ENCODE measurements at regions not wholly inside any gene's neighbourhood (a gene's known extent, or its start where the extent isn't known, plus 50 kb on each side); places are given as distances from the start of the nearest gene placed in this dataset.
"Not testable (repeated sequence)": the region's sequence is repeated elsewhere in the genome, so short reads cannot be mapped to it uniquely, and the experiment has no call there.

GRCh38 chr1:143863901-143864520 is 107.8 kb downstream of the FAM72C start:
- H3K9me2 ChIP-seq; H3K9ac ChIP-seq; H3K9me3 ChIP-seq; H3K4me1 ChIP-seq (ENCODE audit: control insufficient read depth in 1 of 2, insufficient read depth in 2 of 2, low read depth in 1 of 2, low read length in 1 of 2); H3K27me3 ChIP-seq (ENCODE audit: insufficient read depth); H3F3A ChIP-seq (replicated peaks; ENCODE audit: insufficient read depth); H2AFZ ChIP-seq (ENCODE audit: low read depth); H4K20me1 ChIP-seq (ENCODE audit: insufficient read depth); H3K36me3 ChIP-seq (replicated peaks in 1 of 2; ENCODE audit: control insufficient read depth in 1 of 2, insufficient read depth in 2 of 2, low read length in 1 of 2); DNase-seq; CTCF ChIA-PET; H3K4me2 ChIP-seq; POLR2A ChIA-PET; H3K27ac ChIP-seq (ENCODE audit: low read depth in 2 of 2, low read length in 1 of 2); H3K4me3 ChIP-seq (ENCODE audit: low read depth in 2 of 2, low read length in 1 of 2); H3K79me2 ChIP-seq (ENCODE audit: insufficient read depth): not testable (repeated sequence)
- 9% methylated on average over 1 of the region's 1 CpG for WGBS (ENCODE audit: low lambda C conversion rate)

- DNase-seq; H3K27me3 ChIP-seq (ENCODE audit: insufficient read depth); H3F3A ChIP-seq (replicated peaks; ENCODE audit: insufficient read depth); H3K4me2 ChIP-seq; H3K9me2 ChIP-seq; CTCF ChIA-PET; H4K20me1 ChIP-seq (ENCODE audit: insufficient read depth); H3K4me1 ChIP-seq (ENCODE audit: control insufficient read depth in 1 of 2, insufficient read depth in 2 of 2, low read depth in 1 of 2, low read length in 1 of 2); POLR2A ChIA-PET; H3K9me3 ChIP-seq; H3K4me3 ChIP-seq (ENCODE audit: low read depth in 2 of 2, low read length in 1 of 2); H3K27ac ChIP-seq (ENCODE audit: low read depth in 2 of 2, low read length in 1 of 2); H2AFZ ChIP-seq (ENCODE audit: low read depth); H3K9ac ChIP-seq; H3K36me3 ChIP-seq (replicated peaks in 1 of 2; ENCODE audit: control insufficient read depth in 1 of 2, insufficient read depth in 2 of 2, low read length in 1 of 2); H3K79me2 ChIP-seq (ENCODE audit: insufficient read depth): not testable (repeated sequence)
- 2% methylated on average over 4 of the region's 4 CpGs for WGBS (ENCODE audit: low lambda C conversion rate)
Measured at GRCh38 chr1:143862722-143863121, 109.1 kb downstream of the FAM72C start.

- H3F3A ChIP-seq (replicated peaks; ENCODE audit: insufficient read depth); H3K4me1 ChIP-seq (ENCODE audit: control insufficient read depth in 1 of 2, insufficient read depth in 2 of 2, low read depth in 1 of 2, low read length in 1 of 2); CTCF ChIA-PET; H3K27ac ChIP-seq (ENCODE audit: low read depth in 2 of 2, low read length in 1 of 2); H3K4me2 ChIP-seq; H3K9ac ChIP-seq; H4K20me1 ChIP-seq (ENCODE audit: insufficient read depth); H3K36me3 ChIP-seq (replicated peaks in 1 of 2; ENCODE audit: control insufficient read depth in 1 of 2, insufficient read depth in 2 of 2, low read length in 1 of 2); H3K27me3 ChIP-seq (ENCODE audit: insufficient read depth); POLR2A ChIA-PET; H2AFZ ChIP-seq (ENCODE audit: low read depth); H3K9me3 ChIP-seq; DNase-seq; H3K9me2 ChIP-seq; H3K79me2 ChIP-seq (ENCODE audit: insufficient read depth); H3K4me3 ChIP-seq (ENCODE audit: low read depth in 2 of 2, low read length in 1 of 2): not testable (repeated sequence)
- no CpG with 5 or more reads among the region's 1 CpG for WGBS (ENCODE audit: low lambda C conversion rate)
Measured at GRCh38 chr1:143861306-143861705, 110.5 kb downstream of the FAM72C start.

- H3F3A ChIP-seq (replicated peaks; ENCODE audit: insufficient read depth); CTCF ChIA-PET; DNase-seq; H3K4me3 ChIP-seq (ENCODE audit: low read depth in 2 of 2, low read length in 1 of 2); POLR2A ChIA-PET; H3K36me3 ChIP-seq (replicated peaks in 1 of 2; ENCODE audit: control insufficient read depth in 1 of 2, insufficient read depth in 2 of 2, low read length in 1 of 2); H3K9ac ChIP-seq; H3K27ac ChIP-seq (ENCODE audit: low read depth in 2 of 2, low read length in 1 of 2); H4K20me1 ChIP-seq (ENCODE audit: insufficient read depth); H3K9me2 ChIP-seq; H2AFZ ChIP-seq (ENCODE audit: low read depth); H3K4me1 ChIP-seq (ENCODE audit: control insufficient read depth in 1 of 2, insufficient read depth in 2 of 2, low read depth in 1 of 2, low read length in 1 of 2); H3K9me3 ChIP-seq; H3K79me2 ChIP-seq (ENCODE audit: insufficient read depth); H3K4me2 ChIP-seq; H3K27me3 ChIP-seq (ENCODE audit: insufficient read depth): not testable (repeated sequence)
- WGBS (ENCODE audit: low lambda C conversion rate): no CpG with 5 or more reads among the region's 1 CpG
Measured at GRCh38 chr1:143855867-143856266, 115.9 kb downstream of the FAM72C start.

GRCh38 chr1:143854069-143854468 is 117.7 kb downstream of the FAM72C start:
- POLR2A ChIA-PET; H3K79me2 ChIP-seq (ENCODE audit: insufficient read depth): not testable (repeated sequence)

GRCh38 chr1:143850637-143851036 is 121.1 kb downstream of the FAM72C start:
- H2AFZ ChIP-seq (ENCODE audit: low read depth); H3K4me2 ChIP-seq; H3K4me3 ChIP-seq (ENCODE audit: low read depth in 2 of 2, low read length in 1 of 2); H3F3A ChIP-seq (replicated peaks; ENCODE audit: insufficient read depth); DNase-seq; POLR2A ChIA-PET; CTCF ChIA-PET; H3K9ac ChIP-seq; H3K27me3 ChIP-seq (ENCODE audit: insufficient read depth); H3K4me1 ChIP-seq (ENCODE audit: control insufficient read depth in 1 of 2, insufficient read depth in 2 of 2, low read depth in 1 of 2, low read length in 1 of 2); H3K9me2 ChIP-seq; H3K79me2 ChIP-seq (ENCODE audit: insufficient read depth); H3K27ac ChIP-seq (ENCODE audit: low read depth in 2 of 2, low read length in 1 of 2); H4K20me1 ChIP-seq (ENCODE audit: insufficient read depth); H3K9me3 ChIP-seq; H3K36me3 ChIP-seq (replicated peaks in 1 of 2; ENCODE audit: control insufficient read depth in 1 of 2, insufficient read depth in 2 of 2, low read length in 1 of 2): not testable (repeated sequence)
- WGBS (ENCODE audit: low lambda C conversion rate): 0% methylated on average over 2 of the region's 2 CpGs

More at GRCh38 chr1:143854069-143854468, 117.7 kb downstream of the FAM72C start:
- H3F3A ChIP-seq (replicated peaks; ENCODE audit: insufficient read depth); CTCF ChIA-PET; DNase-seq; H3K9me2 ChIP-seq; H3K4me1 ChIP-seq (ENCODE audit: control insufficient read depth in 1 of 2, insufficient read depth in 2 of 2, low read depth in 1 of 2, low read length in 1 of 2); H3K4me3 ChIP-seq (ENCODE audit: low read depth in 2 of 2, low read length in 1 of 2); H4K20me1 ChIP-seq (ENCODE audit: insufficient read depth); H3K27me3 ChIP-seq (ENCODE audit: insufficient read depth); H3K9me3 ChIP-seq; H3K4me2 ChIP-seq; H3K9ac ChIP-seq; H3K36me3 ChIP-seq (replicated peaks in 1 of 2; ENCODE audit: control insufficient read depth in 1 of 2, insufficient read depth in 2 of 2, low read length in 1 of 2); H3K27ac ChIP-seq (ENCODE audit: low read depth in 2 of 2, low read length in 1 of 2); H2AFZ ChIP-seq (ENCODE audit: low read depth): not testable (repeated sequence)
- WGBS (ENCODE audit: low lambda C conversion rate): no CpG with 5 or more reads among the region's 2 CpGs

GRCh38 chr1:143848859-143849258 is 122.9 kb downstream of the FAM72C start:
- H3K27me3 ChIP-seq (ENCODE audit: insufficient read depth); H3K9me2 ChIP-seq; H3K4me3 ChIP-seq (ENCODE audit: low read depth in 2 of 2, low read length in 1 of 2); H3F3A ChIP-seq (replicated peaks; ENCODE audit: insufficient read depth); H3K4me2 ChIP-seq; H3K9me3 ChIP-seq; DNase-seq; H3K27ac ChIP-seq (ENCODE audit: low read depth in 2 of 2, low read length in 1 of 2); H2AFZ ChIP-seq (ENCODE audit: low read depth); H3K79me2 ChIP-seq (ENCODE audit: insufficient read depth); H4K20me1 ChIP-seq (ENCODE audit: insufficient read depth); POLR2A ChIA-PET; H3K36me3 ChIP-seq (replicated peaks in 1 of 2; ENCODE audit: control insufficient read depth in 1 of 2, insufficient read depth in 2 of 2, low read length in 1 of 2); H3K4me1 ChIP-seq (ENCODE audit: control insufficient read depth in 1 of 2, insufficient read depth in 2 of 2, low read depth in 1 of 2, low read length in 1 of 2); CTCF ChIA-PET; H3K9ac ChIP-seq: not testable (repeated sequence)
